ENCODE measurements at regions not wholly inside any gene's neighbourhood (a gene's known extent, or its start where the extent isn't known, plus 50 kb on each side); places are given as distances from the start of the nearest gene placed in this dataset.

DNA sequence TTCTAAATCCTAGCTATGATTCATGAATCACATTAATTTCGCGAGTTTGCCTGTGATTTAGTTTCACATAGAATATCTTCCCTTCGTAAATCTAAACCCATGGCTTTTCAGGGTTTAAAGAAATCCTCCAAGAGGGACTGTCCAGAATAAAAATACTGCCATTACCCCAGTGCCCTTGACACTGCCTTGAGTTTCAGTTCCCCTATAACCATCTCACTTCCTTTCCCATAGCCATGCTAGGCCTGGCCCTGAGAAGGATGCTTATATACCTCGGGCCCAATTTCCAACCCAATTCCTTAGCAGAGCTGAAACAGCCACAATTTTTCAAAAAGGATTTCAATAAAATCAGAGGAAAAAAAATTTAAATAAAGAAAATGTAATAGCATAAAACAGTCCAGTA is 697.3 kb downstream of the FRK start:
- Histone ChIP-seq H3K9me3 (ENCODE audit: insufficient read depth, low read depth, low read length) (peaks cover 3% of the 10 kb centered on the region), H4K20me1 (ENCODE audit: insufficient read depth, low read length) (no peaks in the 10 kb centered on the region), H3K9ac (ENCODE audit: low read length) (no peak overlapping the region), H3K36me3 (ENCODE audit: insufficient read depth, low read length) (no peaks in the 10 kb centered on the region), H3K27ac (ENCODE audit: low read depth, low read length) (no peak overlapping the region), H3K4me3 (ENCODE audit: insufficient read depth, low read depth, low read length) (no peak overlapping the region), H3K4me2 (ENCODE audit: low read length) (no peak overlapping the region), H2AFZ (ENCODE audit: low read depth, low read length) (no peak overlapping the region), H3K27me3 (ENCODE audit: insufficient read depth, low read length) (no peaks in the 10 kb centered on the region), H3K4me1 (ENCODE audit: insufficient read depth, low read length) (no peaks in the 10 kb centered on the region), H3K79me2 (ENCODE audit: insufficient read depth, low read length) (no peaks in the 10 kb centered on the region)
- H3K27me3 Mint-ChIP-seq (ENCODE audit: low read depth, unreplicated experiment), result no peaks in the 10 kb centered on the region
- no peak for FAIRE-seq
- no peaks in the 10 kb centered on the region for H3K36me3 Mint-ChIP-seq (ENCODE audit: low read depth, unreplicated experiment)
- no peaks in the 10 kb centered on the region for H3K4me1 Mint-ChIP-seq (ENCODE audit: low read depth, unreplicated experiment)
- DNase-seq (ENCODE audit: low read depth), result no peak
- no peak overlapping the region for H3K4me3 Mint-ChIP-seq (ENCODE audit: unreplicated experiment)
- H3K9me3 Mint-ChIP-seq (ENCODE audit: unreplicated experiment), result peaks cover 7% of the 10 kb centered on the region
- TF ChIP-seq CTCF (IDR thresholded peaks at IDR 0.05; ENCODE audit: insufficient read depth, low read depth, low read length), result no peak
- no peak for TF ChIP-seq EZH2 (IDR thresholded peaks at IDR 0.05; ENCODE audit: insufficient read depth, low read length)
- H3K27ac Mint-ChIP-seq (ENCODE audit: unreplicated experiment), result no peak overlapping the region

DNA sequence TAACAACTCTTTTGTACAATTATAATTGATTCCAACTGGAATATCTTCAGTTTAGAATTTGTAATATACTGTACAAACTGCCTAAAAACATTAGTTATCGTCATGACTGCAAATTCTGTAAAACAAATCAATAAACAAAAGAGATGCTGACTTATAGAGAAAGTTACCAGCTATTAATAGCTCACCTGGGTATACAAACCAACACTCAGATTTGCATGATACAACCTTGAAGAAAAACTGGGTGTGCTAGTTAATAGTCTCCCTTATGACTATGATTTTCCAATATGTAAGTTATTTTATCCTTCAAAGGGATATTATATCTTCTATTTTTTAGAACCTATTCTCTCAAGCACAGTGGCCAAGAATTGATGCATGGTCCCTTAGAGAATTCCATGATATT is 698.5 kb downstream of the FRK start:
- Histone ChIP-seq H3K9ac (ENCODE audit: low read length) (no peak overlapping the region), H3K4me2 (ENCODE audit: low read length) (no peak overlapping the region), H3K36me3 (ENCODE audit: insufficient read depth, low read length) (no peaks in the 10 kb centered on the region), H3K27me3 (ENCODE audit: insufficient read depth, low read length) (no peaks in the 10 kb centered on the region), H3K9me3 (ENCODE audit: insufficient read depth, low read depth, low read length) (peaks cover 3% of the 10 kb centered on the region), H3K79me2 (ENCODE audit: insufficient read depth, low read length) (no peaks in the 10 kb centered on the region), H3K4me3 (ENCODE audit: insufficient read depth, low read depth, low read length) (no peak overlapping the region), H3K27ac (ENCODE audit: low read depth, low read length) (no peak overlapping the region), H2AFZ (ENCODE audit: low read depth, low read length) (no peak overlapping the region), H3K4me1 (ENCODE audit: insufficient read depth, low read length) (no peaks in the 10 kb centered on the region), H4K20me1 (ENCODE audit: insufficient read depth, low read length) (no peaks in the 10 kb centered on the region)
- no peak for FAIRE-seq
- Mint-ChIP-seq H3K36me3 (ENCODE audit: low read depth, unreplicated experiment) (no peaks in the 10 kb centered on the region), H3K27me3 (ENCODE audit: low read depth, unreplicated experiment) (no peaks in the 10 kb centered on the region), H3K4me1 (ENCODE audit: low read depth, unreplicated experiment) (no peaks in the 10 kb centered on the region), H3K4me3 (ENCODE audit: unreplicated experiment) (no peak overlapping the region), H3K9me3 (ENCODE audit: unreplicated experiment) (peaks cover 7% of the 10 kb centered on the region), H3K27ac (ENCODE audit: unreplicated experiment) (no peak overlapping the region)
- TF ChIP-seq CTCF (IDR thresholded peaks at IDR 0.05; ENCODE audit: insufficient read depth, low read depth, low read length) (no peak), EZH2 (IDR thresholded peaks at IDR 0.05; ENCODE audit: insufficient read depth, low read length) (no peak)
- DNase-seq (ENCODE audit: low read depth), result no peak

- H3K4me1 ChIP-seq (ENCODE audit: insufficient read depth, low read length), result no peaks in the 10 kb centered on the region
- H2AFZ ChIP-seq (ENCODE audit: low read depth, low read length), result no peak overlapping the region
- no peaks in the 10 kb centered on the region for H3K36me3 Mint-ChIP-seq (ENCODE audit: low read depth, unreplicated experiment)
- no peak overlapping the region for H3K4me2 ChIP-seq (ENCODE audit: low read length)
- no peaks in the 10 kb centered on the region for H4K20me1 ChIP-seq (ENCODE audit: insufficient read depth, low read length)
- no peak overlapping the region for H3K4me3 ChIP-seq (ENCODE audit: insufficient read depth, low read depth, low read length)
- H3K4me1 Mint-ChIP-seq (ENCODE audit: low read depth, unreplicated experiment), result no peaks in the 10 kb centered on the region
- no peaks in the 10 kb centered on the region for H3K27me3 ChIP-seq (ENCODE audit: insufficient read depth, low read length)
- H3K27me3 Mint-ChIP-seq (ENCODE audit: low read depth, unreplicated experiment), result no peaks in the 10 kb centered on the region
- H3K36me3 ChIP-seq (ENCODE audit: insufficient read depth, low read length), result no peaks in the 10 kb centered on the region
- DNase-seq (ENCODE audit: low read depth) (no peak), FAIRE-seq (no peak)
- TF ChIP-seq CTCF (IDR thresholded peaks at IDR 0.05; ENCODE audit: insufficient read depth, low read depth, low read length) (no peak), EZH2 (IDR thresholded peaks at IDR 0.05; ENCODE audit: insufficient read depth, low read length) (no peak)
- H3K9me3 Mint-ChIP-seq (ENCODE audit: unreplicated experiment), result peaks cover 4% of the 10 kb centered on the region
- H3K4me3 Mint-ChIP-seq (ENCODE audit: unreplicated experiment), result no peak overlapping the region
- H3K27ac ChIP-seq (ENCODE audit: low read depth, low read length), result no peak overlapping the region
- H3K9ac ChIP-seq (ENCODE audit: low read length), result no peak overlapping the region
- no peaks in the 10 kb centered on the region for H3K79me2 ChIP-seq (ENCODE audit: insufficient read depth, low read length)
- peaks cover under 1% of the 10 kb centered on the region for H3K9me3 ChIP-seq (ENCODE audit: insufficient read depth, low read depth, low read length)
- no peak overlapping the region for H3K27ac Mint-ChIP-seq (ENCODE audit: unreplicated experiment)
Observed at GRCh38 chr6:115360602-115361325, 699.9 kb downstream of the FRK start.

Measured in astrocyte (in vitro differentiated cells and primary cell).